CD4-positive, alpha-beta T cell treated with Interleukin-4 for 1 hour (primary cell): ENCODE measurements at regions not wholly inside any gene's neighbourhood (a gene's known extent, or its start where the extent isn't known, plus 50 kb on each side); places are given as distances from the start of the nearest gene placed in this dataset.
"Not testable (repeated sequence)": the region's sequence is repeated elsewhere in the genome, so short reads cannot be mapped to it uniquely, and the experiment has no call there.

Source experiments
- DNase-seq, 2 donors: peaks; one replicate each; pipeline ENCODE4 v3.0.0-alpha.2; 2020 to 2022

GRCh38 chr6:169000022-169000421 is 253.6 kb downstream of the THBS2 start:
- DNase-seq: no peak

- no peak for DNase-seq
Observed at GRCh38 chr6:168999392-168999791, 254.3 kb downstream of the THBS2 start.

GRCh38 chr6:168996356-168996625 is 257.4 kb downstream of the THBS2 start:
- no peak for DNase-seq

GRCh38 chr6:168995526-168996355 is 257.9 kb downstream of the THBS2 start:
- no peak for DNase-seq

- DNase-seq: no peak
Observed at GRCh38 chr6:168994956-168995355, 258.7 kb downstream of the THBS2 start.

- DNase-seq: no peak
Observed at GRCh38 chr6:168992446-168993144, 261.1 kb downstream of the THBS2 start.

GRCh38 chr6:168991695-168992094 is 262.0 kb downstream of the THBS2 start:
- DNase-seq: not testable (repeated sequence)

GRCh38 chr6:168990019-168990751 is 263.5 kb downstream of the THBS2 start:
- no peak for DNase-seq

GRCh38 chr6:168989421-168989820 is 264.2 kb downstream of the THBS2 start:
- DNase-seq: no peak

- DNase-seq: no peak
Observed at GRCh38 chr6:168988801-168989200, 264.8 kb downstream of the THBS2 start.

GRCh38 chr6:168988280-168988679 is 265.4 kb downstream of the THBS2 start:
- no peak for DNase-seq

- DNase-seq: no peak
Observed at GRCh38 chr6:168985705-168986104, 267.9 kb downstream of the THBS2 start.

GRCh38 chr6:168983925-168984324 is 269.7 kb downstream of the THBS2 start:
- no peak for DNase-seq

GRCh38 chr6:168981187-168981586 is 272.5 kb downstream of the THBS2 start:
- no peak for DNase-seq

GRCh38 chr6:168979254-168979653 is 274.4 kb downstream of the THBS2 start:
- DNase-seq: no peak

- DNase-seq: no peak
Observed at GRCh38 chr6:168972128-168972527, 281.5 kb downstream of the THBS2 start.

- DNase-seq: no peak
Observed at GRCh38 chr6:168971549-168971948, 282.1 kb downstream of the THBS2 start.

- no peak for DNase-seq
Observed at GRCh38 chr6:168968801-168969200, 284.8 kb downstream of the THBS2 start.

GRCh38 chr6:168968228-168968627 is 285.4 kb downstream of the THBS2 start:
- peak; percentile 43 to 66 for DNase-seq

- no peak for DNase-seq
Observed at GRCh38 chr6:168967281-168967925, 286.2 kb downstream of the THBS2 start.

GRCh38 chr6:168964138-168964835 is 289.4 kb downstream of the THBS2 start:
- no peak for DNase-seq

GRCh38 chr6:168962886-168963285 is 290.8 kb downstream of the THBS2 start:
- DNase-seq: no peak

- no peak for DNase-seq
Observed at GRCh38 chr6:168961264-168961656, 292.4 kb downstream of the THBS2 start.
